HG03060 (cell line): ENCODE measurements at regions not wholly inside any gene's neighbourhood (a gene's known extent, or its start where the extent isn't known, plus 50 kb on each side); places are given as distances from the start of the nearest gene placed in this dataset.

Experiments
- ATAC-seq: cut with Tn5 transposase; IDR thresholded peaks from one replicate; pipeline ENCODE4 v1.9.1; 2021; ENCODE audit warnings: low read depth, moderate number of reproducible peaks; ENCODE audit not compliant: unreplicated experiment

GRCh38 chr1:79388694-79389361 is 382.3 kb upstream of the ADGRL4 start:
- ATAC-seq, result no peak

DNA sequence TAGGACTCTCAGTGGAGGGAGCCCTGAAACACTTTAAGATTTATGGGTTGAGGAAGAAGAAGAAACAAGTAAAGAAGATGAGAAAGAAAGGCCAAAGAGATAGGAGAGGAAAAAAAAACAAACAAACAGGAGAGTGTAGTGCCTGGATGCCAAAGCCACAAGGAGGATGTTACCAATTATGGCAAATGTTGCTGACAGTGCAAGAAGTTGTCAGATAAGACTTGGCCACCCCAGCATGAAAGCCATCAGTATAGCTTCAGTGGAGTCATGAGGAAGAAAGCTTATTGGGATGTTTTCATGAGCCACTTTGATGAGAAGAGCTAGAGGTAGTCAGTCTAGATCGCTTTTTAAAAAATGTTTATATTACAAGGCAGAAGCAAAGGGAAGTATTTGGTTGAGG is 380.2 kb upstream of the ADGRL4 start:
- ATAC-seq, result no peak

DNA sequence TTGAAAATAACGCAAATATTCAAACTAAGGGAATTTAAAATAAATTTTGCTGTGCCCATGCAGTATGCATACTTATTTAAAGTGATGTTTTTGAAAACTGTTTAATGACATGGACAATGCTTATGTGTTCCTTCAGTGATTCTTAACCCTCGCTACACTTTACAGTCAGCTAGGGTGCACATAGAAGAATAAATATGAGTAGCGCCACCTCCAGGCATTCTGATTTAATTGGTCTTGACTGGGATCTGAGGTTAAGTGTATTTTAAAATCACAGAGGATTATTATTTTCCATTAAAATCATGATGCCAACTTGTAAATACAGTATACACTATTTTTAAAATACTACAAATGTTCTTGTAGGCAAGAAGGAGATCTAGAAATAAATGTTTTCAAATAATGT is 373.5 kb upstream of the ADGRL4 start:
- ATAC-seq, result no peak

GRCh38 chr1:79376106-79376505 is 369.6 kb upstream of the ADGRL4 start:
- ATAC-seq, result no peak

DNA sequence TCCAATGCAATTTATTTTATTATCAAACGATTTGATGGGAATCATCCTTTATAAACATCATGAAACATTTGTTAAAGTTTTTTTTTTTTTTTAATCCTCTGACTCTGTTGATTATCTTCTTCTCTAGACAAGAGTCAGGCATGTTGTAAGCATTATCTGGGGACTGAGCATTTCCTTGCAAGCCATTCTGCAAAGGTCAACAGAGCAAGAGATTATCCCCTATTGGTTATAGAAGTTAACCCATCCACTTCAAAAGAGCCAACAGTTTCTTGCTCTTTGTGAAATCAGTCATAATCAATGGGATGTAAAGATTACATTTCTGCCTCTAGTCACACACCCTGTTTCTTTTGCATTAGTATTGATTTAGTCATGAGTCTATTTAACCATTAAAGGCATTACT is 368.8 kb upstream of the ADGRL4 start:
- ATAC-seq, result no peak

DNA sequence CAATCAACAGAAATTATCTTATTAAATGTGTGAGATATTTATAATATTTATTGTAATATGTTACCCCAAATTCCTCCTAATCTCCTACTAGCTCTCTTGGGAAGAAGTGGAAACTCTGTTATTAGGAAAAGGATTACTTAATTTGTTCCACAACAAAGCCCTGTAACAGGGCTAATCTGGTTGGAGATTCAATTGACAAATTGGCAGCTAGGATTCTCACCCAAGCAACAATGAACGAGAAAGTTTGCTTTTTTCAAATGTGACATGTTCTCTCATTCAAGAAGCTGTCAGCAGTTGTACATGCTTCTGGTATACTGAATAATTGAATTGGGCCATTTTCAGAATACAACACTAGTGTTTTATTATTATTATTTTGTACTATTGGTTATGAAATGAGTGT is 367.9 kb upstream of the ADGRL4 start:
- no peak for ATAC-seq

GRCh38 chr1:79373481-79374125 is 367.1 kb upstream of the ADGRL4 start:
- ATAC-seq, result no peak

- no peak for ATAC-seq
Observed at GRCh38 chr1:79371802-79372201, 365.3 kb upstream of the ADGRL4 start.

GRCh38 chr1:79369091-79369490 is 362.6 kb upstream of the ADGRL4 start:
- no peak for ATAC-seq

DNA sequence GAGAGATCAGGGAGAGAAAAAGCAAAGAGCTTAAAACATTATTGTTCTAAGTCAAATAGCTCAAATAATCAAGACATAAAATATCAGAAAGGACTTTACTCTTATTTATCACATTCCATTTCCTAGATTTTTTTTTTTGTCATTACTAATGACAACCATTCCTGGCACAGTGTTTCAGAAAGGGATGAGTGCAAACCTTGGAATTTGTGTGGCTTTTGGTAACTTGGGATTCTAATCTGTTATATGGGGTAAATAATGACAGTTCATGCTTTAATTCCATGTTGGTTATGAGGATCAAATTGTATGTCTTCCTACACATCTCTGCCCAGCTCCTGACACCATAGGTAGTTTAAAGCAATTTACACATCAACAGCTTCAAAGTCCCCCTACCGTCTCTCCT is 358.4 kb upstream of the ADGRL4 start:
- ATAC-seq, result no peak

DNA sequence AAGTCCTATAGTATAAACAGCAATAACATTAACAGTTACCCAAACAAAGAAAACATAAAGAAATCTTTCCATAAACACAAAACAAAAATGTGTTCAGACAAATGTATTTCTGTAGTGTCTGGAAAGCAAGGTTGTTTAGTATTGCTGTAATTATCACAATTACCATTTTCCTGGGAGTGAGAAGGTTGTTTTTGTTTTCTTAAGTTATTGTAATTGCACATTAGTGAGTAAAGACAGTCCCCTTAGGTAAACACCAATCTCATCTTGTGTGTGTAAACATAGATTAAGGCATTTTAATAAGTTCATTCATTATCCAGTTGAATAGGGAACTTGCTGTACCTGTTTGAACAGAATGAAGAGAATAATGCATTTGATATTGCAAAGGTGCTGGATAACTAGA is 356.9 kb upstream of the ADGRL4 start:
- no peak for ATAC-seq

- no peak for ATAC-seq
Observed at GRCh38 chr1:79362470-79362869, 355.9 kb upstream of the ADGRL4 start.

GRCh38 chr1:79355090-79355489 is 348.6 kb upstream of the ADGRL4 start:
- ATAC-seq, result no peak

GRCh38 chr1:79353224-79353623 is 346.7 kb upstream of the ADGRL4 start:
- ATAC-seq, result no peak

DNA sequence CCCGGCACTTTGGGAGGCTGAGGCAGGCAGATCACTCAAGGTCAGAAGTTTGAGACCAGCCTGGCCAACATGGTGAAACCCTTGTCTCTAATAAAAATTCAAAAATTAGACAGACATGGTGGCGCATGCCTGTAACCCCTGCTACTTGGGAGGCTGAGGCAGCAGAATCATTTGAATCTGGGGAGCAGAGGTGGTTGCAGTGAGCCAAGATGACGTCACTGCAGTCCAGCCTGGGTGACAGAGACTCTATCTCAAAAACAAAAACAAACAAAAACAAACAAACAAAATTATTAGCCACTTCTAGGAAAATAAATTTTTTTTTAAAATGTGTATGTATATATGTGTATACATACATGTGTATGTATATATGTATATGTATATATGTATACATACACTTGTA is 320.3 kb upstream of the ADGRL4 start:
- ATAC-seq, result no peak

DNA sequence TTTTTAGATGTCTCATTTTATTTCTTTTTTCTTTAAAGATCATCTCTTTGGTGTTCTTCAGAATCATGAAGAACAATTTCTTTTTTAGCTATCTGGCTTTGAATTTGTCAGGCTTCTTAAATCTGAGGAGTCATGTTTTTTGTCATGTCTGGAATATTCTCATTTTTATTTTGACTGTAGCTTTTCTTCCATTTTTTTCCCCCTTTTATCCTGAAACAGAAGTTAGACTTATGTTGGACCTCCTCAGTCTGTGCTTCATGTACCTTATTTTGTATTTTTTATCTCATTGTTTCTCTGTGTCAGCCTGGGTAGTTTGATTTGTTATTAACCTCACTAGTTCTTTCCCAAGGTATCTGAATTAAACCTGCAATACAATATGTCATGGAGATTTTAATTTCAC is 319.2 kb upstream of the ADGRL4 start:
- no peak for ATAC-seq

- no peak for ATAC-seq
Observed at GRCh38 chr1:79325126-79325525, 318.6 kb upstream of the ADGRL4 start.

GRCh38 chr1:79323239-79324025 is 316.9 kb upstream of the ADGRL4 start:
- ATAC-seq, result no peak

DNA sequence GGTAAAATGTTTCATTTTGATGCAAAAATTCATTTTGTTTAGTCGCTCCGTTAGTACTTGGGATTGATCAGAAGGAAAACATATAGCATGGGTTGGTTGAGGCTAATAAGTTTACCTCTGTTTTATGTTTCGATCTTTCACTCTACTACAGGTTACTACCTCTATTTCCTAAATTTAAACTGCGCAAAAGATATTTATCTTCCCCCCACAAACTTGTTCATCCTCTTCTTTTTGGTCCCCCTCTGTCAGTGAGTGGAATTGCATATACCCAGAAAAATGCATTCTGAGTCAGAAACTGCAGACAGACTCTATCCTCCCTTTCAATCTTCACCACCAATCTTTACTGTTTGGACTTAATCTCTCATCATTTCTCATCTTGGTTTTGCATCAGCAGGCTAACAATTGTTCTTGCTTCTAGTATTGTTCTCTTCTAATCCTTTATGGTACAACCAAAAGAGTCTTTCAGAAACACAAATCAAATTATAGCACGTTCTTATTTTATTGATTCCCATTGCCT is 316.0 kb upstream of the ADGRL4 start:
- ATAC-seq, result no peak

- ATAC-seq, result no peak
Observed at GRCh38 chr1:79312438-79312837, 305.9 kb upstream of the ADGRL4 start.

DNA sequence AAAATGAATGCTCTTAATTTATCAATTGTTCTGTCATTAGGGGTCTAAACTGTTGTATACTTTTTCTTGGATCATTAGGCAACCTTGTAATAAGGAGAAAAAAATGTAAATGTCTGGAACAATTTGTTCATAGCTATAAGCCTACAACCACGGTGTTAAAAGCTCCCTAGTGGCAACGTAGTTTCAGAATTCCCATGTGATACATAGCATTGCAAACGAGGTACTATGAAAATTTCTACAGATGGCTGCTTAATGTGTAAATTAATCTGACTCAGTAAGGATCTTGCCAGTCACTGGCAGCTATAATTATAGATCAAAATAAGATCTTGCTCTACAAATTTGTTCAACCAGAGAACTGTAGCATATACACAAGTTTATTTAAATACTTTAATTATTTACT is 304.1 kb upstream of the ADGRL4 start:
- no peak for ATAC-seq

GRCh38 chr1:79304131-79304530 is 297.6 kb upstream of the ADGRL4 start:
- ATAC-seq, result no peak
